Mesothelial cell of epicardium (in vitro differentiated cells): ENCODE measurements at regions not wholly inside any gene's neighbourhood (a gene's known extent, or its start where the extent isn't known, plus 50 kb on each side); places are given as distances from the start of the nearest gene placed in this dataset.

Experiments used
- DNase-seq, 2 experiments: peaks; one replicate each; pipeline ENCODE4 v3.0.0; 2021; ENCODE audit warnings: low spot score in 2 of 2; ENCODE audit not compliant: unreplicated experiment in 2 of 2
- H3K27ac Mint-ChIP-seq: 2 replicates; pipeline ENCODE4 v1.8.0; 2021; ENCODE audit warnings: mixed read lengths
- H3K27me3 Mint-ChIP-seq: 2 replicates; pipeline ENCODE4 v1.8.0; 2021; ENCODE audit warnings: low read depth, mixed read lengths
- H3K36me3 Mint-ChIP-seq: 2 replicates; pipeline ENCODE4 v1.8.0; 2021; ENCODE audit warnings: mixed read lengths
- H3K4me1 Mint-ChIP-seq: 2 replicates; pipeline ENCODE4 v1.8.0; 2021; ENCODE audit warnings: mixed read lengths
- H3K4me3 Mint-ChIP-seq: 2 replicates; pipeline ENCODE4 v1.8.0; 2021; ENCODE audit warnings: mild to moderate bottlenecking, moderate library complexity, mixed read lengths
- H3K9me3 Mint-ChIP-seq: 2 replicates; pipeline ENCODE4 v1.8.0; 2021; ENCODE audit warnings: mixed read lengths
- TF ChIP-seq, protein P1 (sequence below): fragments of 200-600 bp; sonication (generic); IDR thresholded peaks from one replicate; pipeline ENCODE4 v1.5.0; 2021; ENCODE audit warnings: antibody characterized with exemption; ENCODE audit not compliant: unreplicated experiment

DNA sequence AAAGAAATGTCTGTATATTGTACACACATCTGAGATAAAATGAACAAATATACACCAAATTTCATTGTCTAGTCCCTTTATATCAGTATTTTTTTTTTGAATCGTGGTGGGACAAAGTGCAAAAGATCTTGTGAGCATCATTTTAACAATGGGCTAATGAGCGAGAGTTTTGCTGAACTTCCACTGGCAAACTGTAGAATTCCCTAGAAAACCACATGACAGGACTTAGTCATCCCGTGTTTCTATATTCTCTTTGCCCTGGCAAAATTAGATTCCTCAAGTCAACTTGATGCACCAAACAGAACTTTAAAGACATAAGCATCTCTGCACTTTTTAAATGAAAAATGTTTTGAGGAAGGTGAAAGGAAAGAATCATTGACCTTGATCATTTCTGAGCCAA is 488.2 kb upstream of the PTBP2 start:
- no peaks in the 10 kb centered on the region for H3K36me3 Mint-ChIP-seq
- no peak for DNase-seq
- no peaks in the 10 kb centered on the region for H3K27me3 Mint-ChIP-seq
- H3K4me3 Mint-ChIP-seq: no peak overlapping the region
- no peaks in the 10 kb centered on the region for H3K9me3 Mint-ChIP-seq
- TF ChIP-seq, protein P1, sequence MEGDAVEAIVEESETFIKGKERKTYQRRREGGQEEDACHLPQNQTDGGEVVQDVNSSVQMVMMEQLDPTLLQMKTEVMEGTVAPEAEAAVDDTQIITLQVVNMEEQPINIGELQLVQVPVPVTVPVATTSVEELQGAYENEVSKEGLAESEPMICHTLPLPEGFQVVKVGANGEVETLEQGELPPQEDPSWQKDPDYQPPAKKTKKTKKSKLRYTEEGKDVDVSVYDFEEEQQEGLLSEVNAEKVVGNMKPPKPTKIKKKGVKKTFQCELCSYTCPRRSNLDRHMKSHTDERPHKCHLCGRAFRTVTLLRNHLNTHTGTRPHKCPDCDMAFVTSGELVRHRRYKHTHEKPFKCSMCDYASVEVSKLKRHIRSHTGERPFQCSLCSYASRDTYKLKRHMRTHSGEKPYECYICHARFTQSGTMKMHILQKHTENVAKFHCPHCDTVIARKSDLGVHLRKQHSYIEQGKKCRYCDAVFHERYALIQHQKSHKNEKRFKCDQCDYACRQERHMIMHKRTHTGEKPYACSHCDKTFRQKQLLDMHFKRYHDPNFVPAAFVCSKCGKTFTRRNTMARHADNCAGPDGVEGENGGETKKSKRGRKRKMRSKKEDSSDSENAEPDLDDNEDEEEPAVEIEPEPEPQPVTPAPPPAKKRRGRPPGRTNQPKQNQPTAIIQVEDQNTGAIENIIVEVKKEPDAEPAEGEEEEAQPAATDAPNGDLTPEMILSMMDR: no peak
- no peak overlapping the region for H3K27ac Mint-ChIP-seq
- peaks cover 27% of the 10 kb centered on the region for H3K4me1 Mint-ChIP-seq

DNA sequence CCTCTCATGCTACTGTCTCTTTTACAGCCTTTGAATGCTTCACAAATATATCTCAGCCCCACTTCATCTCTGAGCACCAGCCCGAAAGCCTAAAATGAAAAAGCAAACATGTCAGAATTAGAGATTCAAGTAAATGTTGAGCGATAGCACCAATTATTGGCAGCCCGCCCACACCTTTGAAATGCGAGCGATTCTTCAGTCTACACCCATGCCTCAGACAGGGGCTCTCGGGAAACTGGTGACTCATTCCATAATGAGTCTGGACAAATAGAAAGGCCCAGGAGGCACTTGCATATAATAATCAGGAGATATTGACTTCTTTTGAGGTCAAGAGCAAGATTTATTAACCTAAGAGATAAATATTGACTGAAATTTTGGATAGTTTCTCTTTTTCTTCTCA is 487.3 kb upstream of the PTBP2 start:
- H3K4me3 Mint-ChIP-seq: peak overlapping the region; percentile 0
- no peaks in the 10 kb centered on the region for H3K9me3 Mint-ChIP-seq
- H3K27me3 Mint-ChIP-seq: no peaks in the 10 kb centered on the region
- TF ChIP-seq, protein P1: no peak
- no peaks in the 10 kb centered on the region for H3K36me3 Mint-ChIP-seq
- DNase-seq: peak; percentile 26 to 55
- H3K27ac Mint-ChIP-seq: peak overlapping the region; percentile 13
- H3K4me1 Mint-ChIP-seq: peaks cover 27% of the 10 kb centered on the region

DNA sequence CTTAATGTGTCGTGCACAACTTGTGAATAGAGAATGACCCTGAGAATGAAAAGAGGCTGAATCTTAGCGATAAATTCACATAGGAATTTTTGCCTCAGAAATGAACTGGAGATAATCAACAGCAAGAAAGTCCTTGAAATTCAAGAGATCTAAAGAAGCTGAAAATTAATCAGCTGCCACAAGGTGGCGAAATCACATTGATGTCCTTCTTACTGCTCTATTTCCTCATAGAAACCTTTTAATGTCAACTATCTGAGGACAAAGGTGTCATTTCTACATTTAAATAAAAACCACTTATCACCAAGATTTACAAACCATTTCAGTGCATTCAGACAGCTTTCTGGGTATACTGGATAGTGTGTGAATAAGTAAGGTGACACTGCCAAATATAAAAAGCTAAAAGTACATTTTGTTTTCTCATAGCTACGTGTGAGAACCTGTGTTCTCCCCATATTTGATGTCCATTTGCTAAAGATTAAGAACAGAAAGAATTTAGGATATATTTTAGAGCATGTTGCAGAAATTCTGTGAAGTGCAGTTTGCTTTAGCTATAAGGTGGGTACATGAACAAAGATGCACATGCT is 485.3 kb upstream of the PTBP2 start:
- no peaks in the 10 kb centered on the region for H3K36me3 Mint-ChIP-seq
- DNase-seq: no peak
- H3K4me1 Mint-ChIP-seq: peaks cover 27% of the 10 kb centered on the region
- H3K9me3 Mint-ChIP-seq: no peaks in the 10 kb centered on the region
- no peak overlapping the region for H3K4me3 Mint-ChIP-seq
- H3K27me3 Mint-ChIP-seq: no peaks in the 10 kb centered on the region
- H3K27ac Mint-ChIP-seq: no peak overlapping the region
- TF ChIP-seq, protein P1: peak; percentile 72

DNA sequence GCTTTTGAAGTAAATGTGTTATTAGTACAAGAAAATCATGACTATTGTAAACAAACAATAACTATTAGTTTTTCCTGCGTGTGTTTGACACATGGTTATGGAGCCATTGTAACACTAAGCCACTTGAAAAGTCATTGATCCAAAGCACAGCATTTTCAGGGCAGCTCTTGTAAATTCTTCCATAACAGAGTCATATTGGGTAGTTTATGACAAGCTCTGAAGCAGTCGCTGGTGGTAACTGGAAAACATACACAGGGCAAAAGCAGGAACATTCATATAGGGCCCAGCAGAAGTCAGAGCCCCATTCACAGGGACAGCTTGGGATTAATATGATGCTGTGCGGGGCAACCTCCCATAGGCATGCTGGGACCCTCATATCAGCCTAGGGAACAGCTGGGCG is 483.2 kb upstream of the PTBP2 start:
- Mint-ChIP-seq H3K27me3 (no peaks in the 10 kb centered on the region), H3K4me3 (no peak overlapping the region), H3K4me1 (peaks cover 27% of the 10 kb centered on the region), H3K9me3 (no peaks in the 10 kb centered on the region), H3K27ac (no peak overlapping the region), H3K36me3 (no peaks in the 10 kb centered on the region)
- TF ChIP-seq, protein P1: no peak
- DNase-seq: no peak

DNA sequence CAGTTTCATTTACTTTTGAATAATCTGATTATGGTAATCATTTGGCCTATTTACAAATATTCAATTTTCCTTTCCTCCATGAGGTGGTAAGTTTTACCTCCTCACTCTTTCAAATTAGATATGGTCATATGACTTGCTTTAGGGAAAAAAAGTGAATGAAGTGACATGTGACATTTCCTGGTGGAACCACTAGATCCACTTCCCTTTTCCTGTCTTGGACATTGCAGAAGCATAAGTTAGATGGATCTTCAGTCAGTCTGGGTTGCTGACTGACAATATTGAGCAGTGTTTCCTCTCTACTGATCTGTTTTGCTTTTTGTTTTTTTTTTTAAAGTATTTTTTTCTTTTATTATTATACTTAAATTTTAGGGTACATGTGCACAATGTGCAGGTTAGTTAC is 481.1 kb upstream of the PTBP2 start:
- H3K27me3 Mint-ChIP-seq: no peaks in the 10 kb centered on the region
- peaks cover 9% of the 10 kb centered on the region for H3K4me1 Mint-ChIP-seq

More for the DNA sequence above, 481.1 kb upstream of the PTBP2 start:
- DNase-seq: no peak
- TF ChIP-seq, protein P1: no peak
- Mint-ChIP-seq H3K27ac (no peak overlapping the region), H3K4me3 (no peak overlapping the region), H3K36me3 (no peaks in the 10 kb centered on the region), H3K9me3 (no peaks in the 10 kb centered on the region)
